Uterus (tissue), 2 donors: ENCODE measurements at regions not wholly inside any gene's neighbourhood (a gene's known extent, or its start where the extent isn't known, plus 50 kb on each side); places are given as distances from the start of the nearest gene placed in this dataset.

Source experiments
- POLR2A ChIP-seq, 2 donors: fragments of 450-650 bp; IDR thresholded peaks; one replicate each; pipeline ENCODE4 v1.6.1; 2016; ENCODE audit warnings: antibody characterized with exemption in 2 of 2, mild to moderate bottlenecking in 1 of 2, moderate library complexity in 1 of 2
- TF ChIP-seq, protein P1 (sequence below), 4 experiments: fragments of 200-600 bp in 2 of 4; fragments of 450-650 bp in 2 of 4; sonication (generic) in 2 of 4; IDR thresholded peaks; one replicate each; pipeline ENCODE4 v1.5.1; 2016 to 2019; ENCODE audit warnings: antibody characterized with exemption in 4 of 4, mild to moderate bottlenecking in 2 of 4, moderate library complexity in 1 of 4

DNA sequence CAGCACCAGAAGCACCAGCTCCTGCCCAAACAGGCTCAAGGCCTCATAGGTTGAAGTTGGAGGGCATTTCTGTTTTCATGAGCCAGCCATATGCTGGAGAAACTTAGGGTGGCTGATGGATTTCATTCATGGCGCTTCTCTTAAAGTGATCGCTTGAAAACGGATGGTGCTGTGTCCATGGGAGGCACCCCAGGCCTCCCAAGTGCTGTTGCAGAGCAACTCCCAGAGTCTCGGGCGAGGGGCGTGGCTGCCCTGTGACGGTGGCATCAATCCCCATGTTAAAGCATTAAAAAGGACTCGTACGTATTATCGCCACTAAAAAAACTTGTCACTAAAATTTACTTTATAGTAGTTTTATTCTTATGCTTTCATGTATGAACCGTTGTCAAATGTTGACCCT, 128.3 kb downstream of the MRPL36 start:
- TF ChIP-seq, protein P1, sequence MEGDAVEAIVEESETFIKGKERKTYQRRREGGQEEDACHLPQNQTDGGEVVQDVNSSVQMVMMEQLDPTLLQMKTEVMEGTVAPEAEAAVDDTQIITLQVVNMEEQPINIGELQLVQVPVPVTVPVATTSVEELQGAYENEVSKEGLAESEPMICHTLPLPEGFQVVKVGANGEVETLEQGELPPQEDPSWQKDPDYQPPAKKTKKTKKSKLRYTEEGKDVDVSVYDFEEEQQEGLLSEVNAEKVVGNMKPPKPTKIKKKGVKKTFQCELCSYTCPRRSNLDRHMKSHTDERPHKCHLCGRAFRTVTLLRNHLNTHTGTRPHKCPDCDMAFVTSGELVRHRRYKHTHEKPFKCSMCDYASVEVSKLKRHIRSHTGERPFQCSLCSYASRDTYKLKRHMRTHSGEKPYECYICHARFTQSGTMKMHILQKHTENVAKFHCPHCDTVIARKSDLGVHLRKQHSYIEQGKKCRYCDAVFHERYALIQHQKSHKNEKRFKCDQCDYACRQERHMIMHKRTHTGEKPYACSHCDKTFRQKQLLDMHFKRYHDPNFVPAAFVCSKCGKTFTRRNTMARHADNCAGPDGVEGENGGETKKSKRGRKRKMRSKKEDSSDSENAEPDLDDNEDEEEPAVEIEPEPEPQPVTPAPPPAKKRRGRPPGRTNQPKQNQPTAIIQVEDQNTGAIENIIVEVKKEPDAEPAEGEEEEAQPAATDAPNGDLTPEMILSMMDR (IDR thresholded peaks at IDR 0.05): no peak
- TF ChIP-seq POLR2A (IDR thresholded peaks at IDR 0.05): no peak
